A549 (cell line): ENCODE measurements at regions not wholly inside any gene's neighbourhood (a gene's known extent, or its start where the extent isn't known, plus 50 kb on each side); places are given as distances from the start of the nearest gene placed in this dataset.
"Not testable (repeated sequence)": the region's sequence is repeated elsewhere in the genome, so short reads cannot be mapped to it uniquely, and the experiment has no call there.

Experiments used
- ATAC-seq, 2 experiments: fragments of 200-7000 bp in 1 of 2; fragments of >200 bp in 1 of 2; cut with Nextera tagmentation in 1 of 2; cut with Tn5 transposase in 1 of 2; 3 replicates each; pipeline versions ENCODE4 v1.8.0 to v1.9.1; 2018 to 2020; ENCODE audit warnings: mild to moderate bottlenecking in 1 of 2, moderate library complexity in 1 of 2
- CTCF ChIA-PET: fragments of 300-600 bp; sonication (Branson Sonifier 250); formaldehyde crosslinking; extraction: SDS; loops from one replicate; lab custom pipeline; 2021; ENCODE audit warnings: antibody characterized with exemption, inconsistent platforms; lab: Yijun Ruan, JAX
- POLR2A ChIA-PET: fragments of 350-600 bp; formaldehyde crosslinking; extraction: SDS; loops from one replicate; lab custom pipeline; 2021; ENCODE audit warnings: antibody characterized with exemption, inconsistent platforms; lab: Yijun Ruan, JAX
- DNase-seq, 2 experiments: peaks; one replicate each; pipeline versions ENCODE4 v3.0.0 to v3.0.0-alpha.2; 2011 to 2016; ENCODE audit warnings: low read depth in 1 of 2, low spot score in 1 of 2
- FAIRE-seq: peaks from 2 replicates; lab custom pipeline; 2011; peaks lifted over from hg19 to GRCh38; lab: Jason Lieb, UNC
- H3K27ac ChIP-seq, 2 experiments: fragments of >200 bp; sonication (Bioruptor Twin); formaldehyde crosslinking; 3 replicates each; pipeline ENCODE4 v1.5.1; 2016 to 2017
- H3K4me1 ChIP-seq: fragments of >200 bp; sonication (Bioruptor Twin); formaldehyde crosslinking; 3 replicates; pipeline ENCODE4 v1.6.1; 2016
- H3K4me2 ChIP-seq: fragments of >200 bp; sonication (Bioruptor Twin); formaldehyde crosslinking; 3 replicates; pipeline ENCODE4 v1.6.1; 2016
- H3K4me3 ChIP-seq: fragments of >200 bp; sonication (Bioruptor Twin); formaldehyde crosslinking; 3 replicates; pipeline ENCODE4 v1.5.1; 2016
- H3K9me3 ChIP-seq: fragments of >200 bp; sonication (Bioruptor Twin); formaldehyde crosslinking; 3 replicates; pipeline ENCODE4 v1.6.1; 2016
- CBX2 ChIP-seq: fragments of 200-600 bp; sonication (generic); IDR thresholded peaks from 2 replicates; pipeline ENCODE4 v1.6.1; 2016; ENCODE audit warnings: low read depth, mild to moderate bottlenecking, borderline replicate concordance
- CBX8 ChIP-seq: fragments of 200-600 bp; sonication (generic); IDR thresholded peaks from 2 replicates; pipeline ENCODE4 v1.6.1; 2016
- CEBPB ChIP-seq, 2 experiments: fragments of >200 bp in 1 of 2; sonication (Bioruptor Twin) in 1 of 2; formaldehyde crosslinking in 1 of 2; IDR thresholded peaks; 2 replicates each; pipeline ENCODE4 v1.6.1; 2012 to 2016
- EHMT2 ChIP-seq: fragments of 200-600 bp; sonication (generic); IDR thresholded peaks from 2 replicates; pipeline ENCODE4 v1.6.1; 2016; ENCODE audit warnings: antibody characterized with exemption, low read depth, mild to moderate bottlenecking, moderate library complexity
- GATA3 ChIP-seq: IDR thresholded peaks from 2 replicates; pipeline ENCODE4 v1.6.1; 2012; ENCODE audit warnings: borderline replicate concordance
- HDAC2 ChIP-seq: fragments of 200-600 bp; sonication (generic); IDR thresholded peaks from 2 replicates; pipeline ENCODE4 v1.6.1; 2016
- HEYL ChIP-seq: fragments of 250-450 bp; sonication (Bioruptor Pico); IDR thresholded peaks from 2 replicates; pipeline ENCODE4 v1.8.0; 2021; ENCODE audit warnings: mild to moderate bottlenecking, moderate library complexity
- HOXB13 ChIP-seq: fragments of 250-450 bp; sonication (Bioruptor Pico); IDR thresholded peaks from 2 replicates; pipeline ENCODE4 v1.5.0; 2020; ENCODE audit warnings: low read depth, mild to moderate bottlenecking, moderate library complexity
- KDM1A ChIP-seq: fragments of 200-600 bp; sonication (generic); IDR thresholded peaks from 2 replicates; pipeline ENCODE4 v1.6.1; 2016; ENCODE audit warnings: low read depth, mild to moderate bottlenecking
- MYC ChIP-seq: IDR thresholded peaks from 2 replicates; pipeline ENCODE4 v1.6.1; 2012; ENCODE audit warnings: mild to moderate bottlenecking, inconsistent platforms, low read length, improper control_type of control experiment, borderline replicate concordance
- NFE2L2 ChIP-seq: fragments of 150-350 bp; conservative IDR thresholded peaks from 2 replicates; pipeline ENCODE4 v1.6.1; 2014; ENCODE audit warnings: low read length
- NPAS2 ChIP-seq: fragments of 250-450 bp; sonication (Bioruptor Pico); IDR thresholded peaks from 2 replicates; pipeline ENCODE4 v1.8.0; 2022; ENCODE audit warnings: mild to moderate bottlenecking, moderate library complexity, borderline replicate concordance
- PBX3 ChIP-seq: IDR thresholded peaks from 2 replicates; pipeline ENCODE4 v1.6.1; 2012
- PHF8 ChIP-seq: fragments of 200-600 bp; sonication (generic); IDR thresholded peaks from 2 replicates; pipeline ENCODE4 v1.6.1; 2016; ENCODE audit warnings: low read depth, mild to moderate bottlenecking, antibody characterized with exemption, moderate library complexity, borderline replicate concordance
- POLR2AphosphoS2 ChIP-seq: conservative IDR thresholded peaks from 2 replicates; pipeline ENCODE4 v1.6.1; 2012; ENCODE audit warnings: low read length, improper control_type of control experiment, inconsistent platforms
- RFX5 ChIP-seq: fragments of 450-650 bp; IDR thresholded peaks from 2 replicates; pipeline ENCODE4 v1.7.1; 2014; ENCODE audit warnings: antibody characterized with exemption, mild to moderate bottlenecking, moderate library complexity
- RNF2 ChIP-seq: fragments of 200-600 bp; sonication (generic); IDR thresholded peaks from 2 replicates; pipeline ENCODE4 v1.6.1; 2016; ENCODE audit warnings: low read depth, mild to moderate bottlenecking, antibody characterized with exemption, moderate library complexity, borderline replicate concordance
- TP53 ChIP-seq: fragments of 250-450 bp; sonication (Bioruptor Pico); IDR thresholded peaks from 2 replicates; pipeline ENCODE4 v1.5.0; 2021; ENCODE audit warnings: mild to moderate bottlenecking, moderate library complexity
- WGBS: methylation state at CpG from one replicate; pipeline ENCODE4 v1.1.6; 2017; ENCODE audit errors: missing lambda C conversion rate; 5-methylcytosine and 5-hydroxymethylcytosine counted together
- TF ChIP-seq, protein P1 (sequence below): fragments of 250-450 bp; sonication (Bioruptor Pico); IDR thresholded peaks from 2 replicates; pipeline ENCODE4 v1.5.0; 2020; ENCODE audit warnings: low read depth, mild to moderate bottlenecking, moderate library complexity
- TF ChIP-seq, protein P2 (sequence below): IDR thresholded peaks from 2 replicates; pipeline ENCODE4 v1.6.1; 2012; ENCODE audit warnings: low read depth, borderline replicate concordance
- TF ChIP-seq, protein P3 (sequence below): IDR thresholded peaks from 2 replicates; pipeline ENCODE4 v1.6.1; 2012

GRCh38 chr1:4489486-4489885, 164.9 kb upstream of the AJAP1 start:
- TF ChIP-seq PBX3 (no peak), CBX8 (no peak), HDAC2 (no peak), RFX5 (no peak), GATA3 (no peak), CEBPB (IDR thresholded peaks at IDR 0.05) (no peak), CBX2 (no peak), HEYL (CRISPR knock-in tag) (no peak), TP53 (no peak), EHMT2 (no peak), MYC (no peak)
- TF ChIP-seq, protein P1, sequence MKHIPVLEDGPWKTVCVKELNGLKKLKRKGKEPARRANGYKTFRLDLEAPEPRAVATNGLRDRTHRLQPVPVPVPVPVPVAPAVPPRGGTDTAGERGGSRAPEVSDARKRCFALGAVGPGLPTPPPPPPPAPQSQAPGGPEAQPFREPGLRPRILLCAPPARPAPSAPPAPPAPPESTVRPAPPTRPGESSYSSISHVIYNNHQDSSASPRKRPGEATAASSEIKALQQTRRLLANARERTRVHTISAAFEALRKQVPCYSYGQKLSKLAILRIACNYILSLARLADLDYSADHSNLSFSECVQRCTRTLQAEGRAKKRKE (CRISPR knock-in tag), result no peak
- TF ChIP-seq, protein P2, sequence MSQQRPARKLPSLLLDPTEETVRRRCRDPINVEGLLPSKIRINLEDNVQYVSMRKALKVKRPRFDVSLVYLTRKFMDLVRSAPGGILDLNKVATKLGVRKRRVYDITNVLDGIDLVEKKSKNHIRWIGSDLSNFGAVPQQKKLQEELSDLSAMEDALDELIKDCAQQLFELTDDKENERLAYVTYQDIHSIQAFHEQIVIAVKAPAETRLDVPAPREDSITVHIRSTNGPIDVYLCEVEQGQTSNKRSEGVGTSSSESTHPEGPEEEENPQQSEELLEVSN, result no peak
- TF ChIP-seq, all 56 proteins: peak for 0
- Histone ChIP-seq H3K4me1 (no peaks in the 10 kb centered on the region), H3K27ac (no peak overlapping the region), H3K4me2 (no peak overlapping the region), H3K9me3 (no peaks in the 10 kb centered on the region), H3K4me3 (no peak overlapping the region)
- 10% methylated on average over 4 of the region's 7 CpGs for WGBS
- ChIA-PET CTCF (no interaction called here), POLR2A (no interaction called here)
- no peak for FAIRE-seq
- no peak for DNase-seq
- ATAC-seq, result no peak

DNA sequence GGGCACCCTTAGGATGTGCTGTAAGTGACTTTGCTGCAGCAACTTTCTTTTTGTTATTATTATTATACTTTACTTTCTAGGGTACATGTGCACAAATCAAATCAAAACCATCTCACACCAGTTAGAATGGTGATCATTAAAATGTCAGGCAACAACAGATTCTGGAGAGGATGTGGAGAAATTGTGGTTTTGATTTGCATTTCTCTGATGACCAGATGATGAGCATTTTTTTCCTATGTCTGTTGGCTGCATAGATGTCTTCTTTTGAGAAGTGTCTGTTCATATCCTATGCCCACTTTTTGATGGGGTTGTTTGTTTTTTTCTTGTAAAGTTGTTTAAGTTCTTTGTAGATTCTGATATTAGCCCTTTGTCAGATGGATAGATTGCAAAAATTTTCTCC, 164.4 kb upstream of the AJAP1 start:
- H3K27ac ChIP-seq, H3K9me3 ChIP-seq, FAIRE-seq, POLR2A ChIA-PET, H3K4me1 ChIP-seq, H3K4me3 ChIP-seq, DNase-seq, ATAC-seq, CTCF ChIA-PET, H3K4me2 ChIP-seq: not testable (repeated sequence)

GRCh38 chr1:4494027-4494426, 160.4 kb upstream of the AJAP1 start:
- WGBS, result 4% methylated on average over 3 of the region's 5 CpGs
- FAIRE-seq, result no peak
- no peak for DNase-seq
- no peak for ATAC-seq
- ChIA-PET CTCF (no interaction called here), POLR2A (no interaction called here)
- no peaks in the 10 kb centered on the region for H3K4me1 ChIP-seq
- no peak overlapping the region for H3K27ac ChIP-seq
- TF ChIP-seq HDAC2, result no peak
- no peak for TF ChIP-seq HOXB13 (CRISPR knock-in tag)
- no peak for TF ChIP-seq NFE2L2
- TF ChIP-seq POLR2AphosphoS2, result no peak
- no peak for TF ChIP-seq NPAS2 (CRISPR knock-in tag)
- TF ChIP-seq RNF2, result no peak
- no peak for TF ChIP-seq CBX8
- no peak for TF ChIP-seq PHF8
- TF ChIP-seq KDM1A, result no peak
- TF ChIP-seq, protein P3, sequence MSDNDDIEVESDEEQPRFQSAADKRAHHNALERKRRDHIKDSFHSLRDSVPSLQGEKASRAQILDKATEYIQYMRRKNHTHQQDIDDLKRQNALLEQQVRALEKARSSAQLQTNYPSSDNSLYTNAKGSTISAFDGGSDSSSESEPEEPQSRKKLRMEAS, result no peak
- TF ChIP-seq, all 56 proteins: peak for 0
- H3K4me3 ChIP-seq, result no peak overlapping the region
- H3K9me3 ChIP-seq, result no peaks in the 10 kb centered on the region
- no peak overlapping the region for H3K4me2 ChIP-seq
